ENCODE measurements at regions not wholly inside any gene's neighbourhood (a gene's known extent, or its start where the extent isn't known, plus 50 kb on each side); places are given as distances from the start of the nearest gene placed in this dataset.

DNA sequence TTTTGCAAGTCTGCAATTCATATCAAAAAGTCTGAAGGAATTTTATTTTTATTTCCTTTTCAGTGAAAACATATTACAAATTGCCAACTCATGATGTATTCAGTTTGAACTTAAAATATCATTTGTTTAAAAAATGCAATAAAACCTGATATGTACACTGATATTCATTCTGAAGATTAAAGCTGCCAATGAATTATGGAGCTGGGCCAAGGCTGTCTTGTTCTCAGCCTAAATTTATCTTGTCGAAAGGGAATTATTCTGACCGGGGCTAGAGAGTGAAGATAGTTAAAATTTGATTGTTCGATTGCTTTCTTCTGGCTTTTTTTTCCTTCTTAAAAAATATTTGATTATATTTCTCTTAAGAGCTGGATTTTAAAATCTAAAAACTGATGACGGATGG, 54.0 kb upstream of the RBFOX1 start:
- no peak for DNase-seq (ENCODE audit: low spot score)
- TF ChIP-seq, protein P1, sequence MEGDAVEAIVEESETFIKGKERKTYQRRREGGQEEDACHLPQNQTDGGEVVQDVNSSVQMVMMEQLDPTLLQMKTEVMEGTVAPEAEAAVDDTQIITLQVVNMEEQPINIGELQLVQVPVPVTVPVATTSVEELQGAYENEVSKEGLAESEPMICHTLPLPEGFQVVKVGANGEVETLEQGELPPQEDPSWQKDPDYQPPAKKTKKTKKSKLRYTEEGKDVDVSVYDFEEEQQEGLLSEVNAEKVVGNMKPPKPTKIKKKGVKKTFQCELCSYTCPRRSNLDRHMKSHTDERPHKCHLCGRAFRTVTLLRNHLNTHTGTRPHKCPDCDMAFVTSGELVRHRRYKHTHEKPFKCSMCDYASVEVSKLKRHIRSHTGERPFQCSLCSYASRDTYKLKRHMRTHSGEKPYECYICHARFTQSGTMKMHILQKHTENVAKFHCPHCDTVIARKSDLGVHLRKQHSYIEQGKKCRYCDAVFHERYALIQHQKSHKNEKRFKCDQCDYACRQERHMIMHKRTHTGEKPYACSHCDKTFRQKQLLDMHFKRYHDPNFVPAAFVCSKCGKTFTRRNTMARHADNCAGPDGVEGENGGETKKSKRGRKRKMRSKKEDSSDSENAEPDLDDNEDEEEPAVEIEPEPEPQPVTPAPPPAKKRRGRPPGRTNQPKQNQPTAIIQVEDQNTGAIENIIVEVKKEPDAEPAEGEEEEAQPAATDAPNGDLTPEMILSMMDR (IDR thresholded peaks at IDR 0.05; ENCODE audit: extremely low read depth, missing control alignments): no peak

DNA sequence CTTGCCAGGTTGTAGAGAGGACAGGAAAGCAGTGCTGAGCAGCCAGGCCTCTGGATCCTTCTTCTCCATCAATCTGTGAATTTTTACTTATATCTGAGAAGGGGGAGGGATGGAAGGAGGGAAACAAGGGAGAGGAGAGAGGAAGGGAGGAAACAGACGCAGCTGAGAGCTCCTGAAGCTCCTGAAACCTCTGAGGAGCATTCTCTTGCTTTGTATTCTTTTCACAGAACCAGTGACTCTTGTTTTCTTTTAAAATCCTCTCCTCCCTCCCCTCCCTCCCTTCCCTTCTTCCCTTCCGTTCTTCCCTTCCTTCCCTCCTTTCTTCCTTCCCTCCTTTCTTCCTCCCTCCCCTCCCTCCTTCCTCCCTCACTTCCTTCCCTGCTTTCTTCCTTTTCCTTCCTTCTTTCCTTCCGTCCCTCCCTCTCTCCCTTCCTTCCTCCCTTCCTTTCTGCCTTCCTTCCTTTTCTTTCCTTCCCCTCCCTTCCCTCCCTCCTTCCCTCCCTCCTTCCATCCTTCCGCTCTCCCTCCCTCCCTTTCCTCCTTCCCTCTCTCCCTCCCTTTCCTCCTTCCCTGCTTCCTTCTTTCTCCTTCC, 60.0 kb upstream of the RBFOX1 start:
- no peak for DNase-seq (ENCODE audit: low spot score)

DNA sequence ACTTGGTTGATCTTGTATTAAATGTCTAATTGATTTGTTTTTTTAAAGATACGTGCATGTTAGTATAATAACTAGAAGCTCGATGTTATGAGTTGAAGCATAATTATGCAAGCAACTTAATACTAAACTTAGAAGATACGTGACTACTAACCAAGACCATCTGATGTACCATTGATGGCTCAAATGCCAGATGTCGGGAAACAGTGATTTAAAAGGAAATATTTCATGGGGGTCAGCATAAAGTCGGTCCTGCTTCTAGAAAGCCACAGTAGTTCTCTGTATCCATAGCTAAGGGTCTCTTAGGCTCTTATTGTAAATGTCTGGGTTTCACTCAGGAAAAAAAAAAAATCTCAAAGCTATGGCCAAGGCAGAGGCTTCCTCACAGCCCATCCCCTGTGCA, 61.2 kb upstream of the RBFOX1 start:
- TF ChIP-seq, protein P1 (IDR thresholded peaks at IDR 0.05; ENCODE audit: extremely low read depth, missing control alignments): no peak
- no peak for DNase-seq (ENCODE audit: low spot score)

More for the DNA sequence above, 60.0 kb upstream of the RBFOX1 start:
- TF ChIP-seq, protein P1 (IDR thresholded peaks at IDR 0.05; ENCODE audit: extremely low read depth, missing control alignments): no peak

DNA sequence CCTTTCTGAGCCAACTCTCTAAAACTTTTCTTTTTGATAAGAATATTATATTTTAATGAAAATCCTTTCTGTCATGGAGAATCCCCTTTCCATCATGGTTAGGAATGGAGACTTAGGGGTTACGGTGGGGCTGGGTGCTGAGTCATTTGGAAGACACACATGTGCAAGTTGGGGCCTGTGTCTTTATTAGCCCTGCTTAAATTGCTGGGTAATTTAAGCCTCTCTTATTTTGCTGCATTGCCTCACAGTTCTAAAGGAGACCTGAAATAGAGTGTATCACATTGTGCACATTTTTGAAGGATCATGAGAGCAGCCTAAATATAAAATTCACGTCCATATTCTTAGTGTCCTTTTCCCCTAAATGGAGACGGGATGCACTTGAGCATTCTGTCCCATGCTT, 61.8 kb upstream of the RBFOX1 start:
- TF ChIP-seq, protein P1 (IDR thresholded peaks at IDR 0.05; ENCODE audit: extremely low read depth, missing control alignments): no peak
- no peak for DNase-seq (ENCODE audit: low spot score)

DNA sequence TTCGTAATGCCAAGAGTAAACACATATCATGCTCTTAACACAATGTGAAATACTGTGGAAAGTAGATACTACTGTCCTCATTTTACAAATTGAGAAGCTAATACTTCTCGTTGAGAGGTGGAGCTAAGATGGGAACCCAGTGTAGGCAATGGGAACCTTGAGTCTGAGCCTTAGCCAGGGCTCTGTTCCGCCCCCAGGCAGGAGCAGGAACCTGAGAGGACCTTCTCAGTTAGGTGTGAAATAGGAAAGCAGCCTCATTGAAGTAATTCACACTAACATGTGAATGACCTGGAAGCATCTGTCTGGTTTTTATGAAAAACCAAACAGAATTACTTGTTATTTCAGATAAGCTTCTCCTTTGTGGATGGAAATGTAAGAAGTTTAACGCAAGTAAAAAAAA, 62.6 kb upstream of the RBFOX1 start:
- DNase-seq (ENCODE audit: low spot score): no peak
- TF ChIP-seq, protein P1 (IDR thresholded peaks at IDR 0.05; ENCODE audit: extremely low read depth, missing control alignments): no peak

DNA sequence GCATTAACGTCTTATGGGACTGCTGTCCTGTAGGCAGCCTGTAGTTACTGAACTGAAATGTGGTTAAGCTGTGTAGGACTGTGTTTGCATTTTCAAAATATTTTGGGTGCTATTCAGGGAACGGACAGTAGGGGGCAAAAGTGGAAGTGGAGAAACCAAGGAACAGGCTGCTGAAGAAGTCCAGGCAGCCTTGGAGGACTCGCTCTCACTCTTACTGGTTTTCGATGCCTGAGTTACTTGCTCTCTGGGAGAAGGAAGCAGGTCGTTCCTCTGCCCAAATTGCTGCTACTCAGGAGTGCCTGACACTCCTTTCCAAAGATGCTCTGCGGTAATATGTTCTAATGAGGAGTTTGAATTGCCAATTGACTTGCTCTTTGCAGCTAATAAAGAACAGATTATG, 64.5 kb upstream of the RBFOX1 start:
- DNase-seq (ENCODE audit: low spot score): no peak
- TF ChIP-seq, protein P1 (IDR thresholded peaks at IDR 0.05; ENCODE audit: extremely low read depth, missing control alignments): no peak

DNA sequence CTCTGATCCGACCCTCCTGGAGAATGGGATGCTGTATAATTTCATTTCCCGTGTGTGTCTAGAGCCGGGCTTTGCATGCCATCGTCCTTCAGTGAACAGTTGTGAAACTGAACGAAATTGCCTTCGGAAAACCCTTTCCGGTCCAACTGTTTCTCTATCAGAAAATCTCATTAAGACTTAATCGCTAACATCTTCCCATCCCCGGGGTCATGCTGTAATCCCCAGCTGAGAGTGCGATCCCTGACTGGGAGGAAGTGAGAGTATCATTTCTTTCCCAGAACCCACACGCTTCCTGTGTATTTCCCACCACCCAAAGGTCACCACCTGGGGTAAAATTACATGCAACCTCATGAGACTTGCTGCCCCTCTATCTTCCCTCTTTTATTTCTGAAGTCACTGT, 75.6 kb upstream of the RBFOX1 start:
- TF ChIP-seq, protein P1 (IDR thresholded peaks at IDR 0.05; ENCODE audit: extremely low read depth, missing control alignments): no peak
- DNase-seq (ENCODE audit: low spot score): no peak

Measured in GM20000 (cell line).